ENCODE measurements at regions not wholly inside any gene's neighbourhood (a gene's known extent, or its start where the extent isn't known, plus 50 kb on each side); places are given as distances from the start of the nearest gene placed in this dataset.

DNA sequence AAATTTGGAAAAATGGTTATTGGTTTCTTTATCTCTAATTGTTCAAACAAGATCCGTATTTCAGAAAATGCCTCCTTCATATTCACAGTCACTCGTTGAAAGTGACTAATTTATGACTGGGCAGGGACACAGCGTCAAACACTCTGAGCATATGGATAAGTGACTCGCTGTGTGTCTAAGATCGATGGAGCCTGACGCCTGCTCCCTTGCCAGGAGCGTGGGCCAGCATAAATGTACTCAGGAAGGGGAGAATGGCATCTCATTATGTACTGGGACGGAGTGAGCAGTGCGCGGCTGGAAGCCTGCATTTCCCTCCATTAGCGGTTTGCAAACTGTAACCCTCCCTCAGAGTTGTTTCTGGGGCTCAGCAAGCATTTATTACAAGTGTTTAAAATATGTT is 79.8 kb upstream of the CAST start:
- H3K27ac ChIP-seq, result no peak overlapping the region
- no peaks in the 10 kb centered on the region for H3K27me3 ChIP-seq
- 71 to 82% methylated on average over 11 of the region's 11 CpGs for WGBS, 2 donors
- H3K4me3 ChIP-seq, result no peak overlapping the region
- ATAC-seq (ENCODE audit: low FRiP score in 2 of 2) (no peak), DNase-seq (no peak)
- TF ChIP-seq POLR2A (IDR thresholded peaks at IDR 0.05) (no peak), EP300 (IDR thresholded peaks at IDR 0.05) (no peak), POLR2AphosphoS5 (IDR thresholded peaks at IDR 0.05) (no peak)
- TF ChIP-seq, protein P1, sequence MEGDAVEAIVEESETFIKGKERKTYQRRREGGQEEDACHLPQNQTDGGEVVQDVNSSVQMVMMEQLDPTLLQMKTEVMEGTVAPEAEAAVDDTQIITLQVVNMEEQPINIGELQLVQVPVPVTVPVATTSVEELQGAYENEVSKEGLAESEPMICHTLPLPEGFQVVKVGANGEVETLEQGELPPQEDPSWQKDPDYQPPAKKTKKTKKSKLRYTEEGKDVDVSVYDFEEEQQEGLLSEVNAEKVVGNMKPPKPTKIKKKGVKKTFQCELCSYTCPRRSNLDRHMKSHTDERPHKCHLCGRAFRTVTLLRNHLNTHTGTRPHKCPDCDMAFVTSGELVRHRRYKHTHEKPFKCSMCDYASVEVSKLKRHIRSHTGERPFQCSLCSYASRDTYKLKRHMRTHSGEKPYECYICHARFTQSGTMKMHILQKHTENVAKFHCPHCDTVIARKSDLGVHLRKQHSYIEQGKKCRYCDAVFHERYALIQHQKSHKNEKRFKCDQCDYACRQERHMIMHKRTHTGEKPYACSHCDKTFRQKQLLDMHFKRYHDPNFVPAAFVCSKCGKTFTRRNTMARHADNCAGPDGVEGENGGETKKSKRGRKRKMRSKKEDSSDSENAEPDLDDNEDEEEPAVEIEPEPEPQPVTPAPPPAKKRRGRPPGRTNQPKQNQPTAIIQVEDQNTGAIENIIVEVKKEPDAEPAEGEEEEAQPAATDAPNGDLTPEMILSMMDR (IDR thresholded peaks at IDR 0.05), result no peak
- no peaks in the 10 kb centered on the region for H3K9me3 ChIP-seq
- no peaks in the 10 kb centered on the region for H3K36me3 ChIP-seq
- H3K4me1 ChIP-seq, result peaks cover 0 to 13% (median 0%) of the 10 kb centered on the region in 4 donors

- Histone ChIP-seq H3K27me3 (no peaks in the 10 kb centered on the region), H3K27ac (peak overlapping the region in 1 of 4 donors; percentile 24), H3K4me3 (no peak overlapping the region), H3K4me1 (peaks cover 0 to 13% (median 0%) of the 10 kb centered on the region in 4 donors), H3K9me3 (no peaks in the 10 kb centered on the region), H3K36me3 (no peaks in the 10 kb centered on the region)
- ATAC-seq (ENCODE audit: low FRiP score in 2 of 2), result peak in 1 of 2 donors; percentile 51
- TF ChIP-seq, protein P1 (IDR thresholded peaks at IDR 0.05), result no peak
- no peak for TF ChIP-seq EP300 (IDR thresholded peaks at IDR 0.05)
- TF ChIP-seq POLR2AphosphoS5 (IDR thresholded peaks at IDR 0.05), result no peak
- no peak for TF ChIP-seq POLR2A (IDR thresholded peaks at IDR 0.05)
- 34 to 47% methylated on average over 6 of the region's 6 CpGs for WGBS, 2 donors
- peak in 1 of 2 donors; percentile 23 for DNase-seq
These were observed 77.5 kb upstream of the CAST start for GRCh38 chr5:96584712-96585111.

GRCh38 chr5:96588539-96588938 is 73.6 kb upstream of the CAST start:
- DNase-seq, result no peak
- Histone ChIP-seq H3K9me3 (no peaks in the 10 kb centered on the region), H3K4me3 (no peak overlapping the region), H3K4me1 (peaks cover 0 to 21% (median 5%) of the 10 kb centered on the region in 4 donors), H3K27me3 (no peaks in the 10 kb centered on the region), H3K36me3 (no peaks in the 10 kb centered on the region), H3K27ac (no peak overlapping the region)
- ATAC-seq (ENCODE audit: low FRiP score in 2 of 2), result no peak
- 81 to 94% methylated on average over 1 of the region's 1 CpG for WGBS, 2 donors
- TF ChIP-seq, protein P1 (IDR thresholded peaks at IDR 0.05), result no peak
- no peak for TF ChIP-seq POLR2A (IDR thresholded peaks at IDR 0.05)
- no peak for TF ChIP-seq POLR2AphosphoS5 (IDR thresholded peaks at IDR 0.05)
- no peak for TF ChIP-seq EP300 (IDR thresholded peaks at IDR 0.05)

- H3K36me3 ChIP-seq, result no peaks in the 10 kb centered on the region
- H3K4me1 ChIP-seq, result peaks cover 0 to 10% (median 4%) of the 10 kb centered on the region in 4 donors
- H3K27ac ChIP-seq, result no peak overlapping the region
- ATAC-seq (ENCODE audit: low FRiP score in 2 of 2), result no peak
- H3K27me3 ChIP-seq, result no peaks in the 10 kb centered on the region
- H3K9me3 ChIP-seq, result no peaks in the 10 kb centered on the region
- 53 to 70% methylated on average over 2 of the region's 2 CpGs for WGBS, 2 donors
- no peak for TF ChIP-seq POLR2A (IDR thresholded peaks at IDR 0.05)
- no peak for DNase-seq
- H3K4me3 ChIP-seq, result no peak overlapping the region
These were observed 71.4 kb upstream of the CAST start for GRCh38 chr5:96590796-96591195.

DNA sequence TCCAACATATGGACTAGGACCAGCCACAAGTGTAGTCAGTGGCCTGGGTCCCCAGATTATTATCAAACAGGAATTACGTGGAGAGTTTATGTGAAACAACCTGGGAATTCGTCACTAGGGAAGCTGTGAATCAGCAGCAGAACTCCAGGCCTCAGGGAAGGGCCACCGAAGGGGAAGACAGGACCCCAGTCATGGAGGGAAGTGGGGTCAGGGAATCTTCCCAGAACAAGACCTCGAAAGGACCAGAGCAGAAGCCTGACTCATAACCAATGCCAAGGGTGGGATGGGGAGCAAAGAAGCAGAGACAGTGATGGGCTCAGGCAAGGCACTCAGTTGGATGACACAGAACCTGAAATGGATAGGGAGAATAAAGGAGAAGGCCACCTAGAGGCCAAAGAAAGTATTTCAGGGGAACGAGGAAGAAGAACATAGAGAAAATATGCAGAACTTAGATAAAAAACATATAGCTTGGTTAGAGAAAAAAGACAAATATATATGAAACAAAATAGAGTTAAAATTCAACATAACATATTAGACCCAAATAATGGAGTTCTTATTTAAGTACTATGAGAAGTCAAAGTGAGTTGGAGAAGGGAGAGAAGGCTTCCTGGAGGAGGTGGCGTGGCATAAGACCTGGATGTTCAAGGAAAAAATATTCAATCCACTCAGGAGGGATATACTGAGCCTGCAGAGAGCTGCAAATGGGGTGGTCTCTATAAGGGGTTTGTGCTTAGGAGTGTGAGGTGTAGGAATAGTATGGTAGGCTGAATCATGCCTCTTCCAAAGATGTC is 66.7 kb upstream of the CAST start:
- ATAC-seq (ENCODE audit: low FRiP score in 2 of 2), result no peak
- Histone ChIP-seq H3K9me3 (no peaks in the 10 kb centered on the region), H3K27me3 (no peaks in the 10 kb centered on the region), H3K4me1 (peaks cover 0 to 10% (median 4%) of the 10 kb centered on the region in 4 donors), H3K4me3 (no peak overlapping the region), H3K27ac (no peak overlapping the region), H3K36me3 (no peaks in the 10 kb centered on the region)
- WGBS, 2 donors, result 88 to 92% methylated on average over 6 of the region's 6 CpGs
- DNase-seq, result no peak
- TF ChIP-seq, protein P1 (IDR thresholded peaks at IDR 0.05), result peak in 3 of 6 experiments; percentile 5 to 56 (median 22)
- TF ChIP-seq POLR2AphosphoS5 (IDR thresholded peaks at IDR 0.05), result no peak
